ENCODE measurements at regions not wholly inside any gene's neighbourhood (a gene's known extent, or its start where the extent isn't known, plus 50 kb on each side); places are given as distances from the start of the nearest gene placed in this dataset.
A peak's percentile ranks its signal among the peaks of the same experiment; 100 is the strongest.
"Not testable (repeated sequence)": the region's sequence is repeated elsewhere in the genome, so short reads cannot be mapped to it uniquely, and the experiment has no call there.

DNA sequence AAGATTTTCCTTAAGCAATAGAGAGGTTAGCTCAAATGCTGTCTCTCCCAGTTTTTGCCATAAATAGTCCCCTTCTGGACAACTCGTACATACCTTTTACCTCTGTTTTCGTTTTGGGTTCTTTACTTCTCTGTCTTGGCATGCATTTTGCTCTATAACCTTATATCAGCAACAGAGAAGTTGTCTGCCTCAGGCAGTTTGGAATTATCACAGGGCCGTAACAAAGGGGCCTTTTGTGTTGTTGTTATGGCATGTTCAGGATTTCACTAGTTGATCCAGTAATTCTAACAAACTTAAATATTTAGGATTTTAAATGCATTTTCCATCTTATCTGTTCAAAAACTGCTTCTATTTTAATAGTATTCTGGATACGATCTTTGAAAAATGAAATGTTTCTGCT, 259.8 kb downstream of the CD109 start:
- DNase-seq (ENCODE audit: low read depth in 2 of 2), result no peak

DNA sequence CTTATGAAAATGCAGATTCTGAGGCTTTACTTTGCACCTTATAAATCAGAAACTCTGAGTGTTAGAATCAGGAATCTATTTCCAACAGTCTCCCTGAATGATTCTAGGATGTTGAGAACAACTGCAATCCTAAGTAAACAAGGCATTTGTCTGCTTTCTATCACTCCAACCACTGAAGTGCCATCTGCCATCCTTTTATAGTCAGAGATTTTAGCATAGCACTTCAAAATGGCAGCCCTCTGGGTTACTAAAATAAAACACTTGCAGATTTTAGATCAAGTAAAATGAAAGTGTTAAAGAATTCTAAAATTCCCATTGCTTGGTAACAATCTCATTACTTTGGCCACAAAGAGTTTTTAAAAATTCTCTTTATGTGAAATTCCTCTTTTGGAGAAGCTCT, 258.9 kb downstream of the CD109 start:
- DNase-seq (ENCODE audit: low read depth in 2 of 2), result no peak

DNA sequence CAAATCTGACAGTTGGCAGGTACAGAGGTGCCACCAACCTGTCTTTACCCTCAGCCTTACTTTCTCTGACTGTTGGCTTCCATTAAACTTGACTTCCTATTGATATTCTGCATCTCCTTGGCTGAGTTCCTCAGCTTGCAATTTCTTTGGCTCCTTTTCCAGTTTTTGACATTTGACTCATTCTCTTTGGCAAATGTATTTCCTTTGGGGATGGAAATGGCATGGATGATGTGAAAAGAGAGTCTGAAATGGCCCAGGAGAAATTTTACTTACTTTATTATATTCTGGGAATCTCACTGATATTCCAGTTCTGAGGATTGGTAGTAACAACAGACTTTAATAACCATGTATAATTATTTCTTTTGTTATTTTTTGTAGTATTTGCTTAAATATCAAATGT, 255.2 kb downstream of the CD109 start:
- no peak for DNase-seq (ENCODE audit: low read depth in 2 of 2)

DNA sequence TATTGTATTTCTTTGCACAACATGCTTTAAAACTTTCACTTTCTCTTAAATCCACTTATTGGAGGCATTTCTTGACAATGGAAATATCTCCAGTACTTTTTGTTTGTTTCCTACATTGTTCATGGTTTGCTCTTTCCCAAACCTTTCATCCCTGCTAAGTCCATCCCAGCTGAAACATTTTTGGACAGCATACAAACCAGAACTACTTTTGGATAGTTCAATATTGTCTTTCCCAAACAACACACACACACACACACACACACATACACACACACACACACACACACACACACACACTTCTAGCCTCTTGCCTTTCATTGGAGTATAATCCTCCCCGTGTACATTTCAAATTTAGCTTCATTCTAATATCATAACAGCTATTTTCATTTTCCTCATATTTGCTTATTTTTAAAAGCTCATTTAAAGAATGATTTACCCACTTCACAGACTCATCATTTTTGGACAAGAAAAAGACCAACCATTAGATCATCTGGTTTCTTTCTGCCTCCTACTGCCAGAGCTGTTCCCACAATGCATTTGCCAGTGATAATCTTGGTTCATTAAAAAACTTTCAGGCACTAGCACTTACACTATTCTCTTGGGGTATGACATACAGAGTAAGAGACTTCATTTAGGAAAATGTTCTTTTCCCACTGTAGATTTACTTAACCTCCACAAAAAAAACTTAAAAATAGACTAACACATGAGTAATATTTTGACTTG, 248.1 kb downstream of the CD109 start:
- DNase-seq (ENCODE audit: low read depth in 2 of 2), result no peak

DNA sequence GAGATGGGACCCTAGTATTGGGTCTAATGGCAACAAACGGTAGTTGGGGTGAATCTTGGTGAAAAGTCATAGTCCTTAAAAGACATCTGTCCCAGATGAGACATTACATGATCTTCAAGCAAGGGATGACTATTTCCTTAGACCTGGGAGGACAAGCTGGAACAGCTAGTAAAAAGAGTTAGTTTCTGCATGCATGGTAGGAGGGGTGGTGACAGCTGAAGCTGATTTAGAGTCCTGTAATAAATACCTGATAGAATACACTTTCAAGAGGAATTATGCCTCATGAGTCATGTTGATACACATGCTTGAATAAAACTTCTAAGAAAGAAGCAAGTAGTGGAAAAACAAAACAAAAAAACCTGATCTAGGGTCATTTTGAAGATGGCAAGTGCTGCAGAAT, 247.4 kb downstream of the CD109 start:
- DNase-seq (ENCODE audit: low read depth in 2 of 2), result no peak

DNA sequence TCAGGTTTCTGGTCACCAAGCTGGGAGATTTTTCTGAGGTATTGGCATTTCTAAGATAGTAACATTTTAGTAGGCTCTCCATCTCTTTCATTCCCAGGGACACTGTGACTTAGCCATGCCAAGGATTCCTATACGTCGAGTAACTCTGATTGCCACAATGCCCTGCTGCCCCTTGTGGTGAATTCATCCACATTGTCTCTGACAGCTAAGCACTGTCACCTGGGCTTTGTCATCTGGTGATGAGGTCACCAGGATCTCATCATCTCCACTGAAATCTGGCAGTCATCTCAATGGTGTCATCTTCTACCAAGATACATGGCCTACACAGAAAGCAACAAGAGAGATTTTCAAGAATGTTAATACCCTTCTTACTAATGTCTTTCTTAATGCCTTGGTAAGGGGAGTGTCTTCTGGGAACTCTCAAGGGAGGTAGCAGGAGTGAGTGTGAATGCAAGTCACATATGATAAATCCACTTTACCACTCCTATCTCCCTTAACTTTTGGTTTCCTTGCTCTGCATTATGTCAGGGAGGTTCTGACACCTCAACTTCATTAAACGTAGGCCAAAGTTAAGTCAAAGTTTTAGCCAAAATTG, 246.7 kb downstream of the CD109 start:
- DNase-seq (ENCODE audit: low read depth in 2 of 2), result no peak

DNA sequence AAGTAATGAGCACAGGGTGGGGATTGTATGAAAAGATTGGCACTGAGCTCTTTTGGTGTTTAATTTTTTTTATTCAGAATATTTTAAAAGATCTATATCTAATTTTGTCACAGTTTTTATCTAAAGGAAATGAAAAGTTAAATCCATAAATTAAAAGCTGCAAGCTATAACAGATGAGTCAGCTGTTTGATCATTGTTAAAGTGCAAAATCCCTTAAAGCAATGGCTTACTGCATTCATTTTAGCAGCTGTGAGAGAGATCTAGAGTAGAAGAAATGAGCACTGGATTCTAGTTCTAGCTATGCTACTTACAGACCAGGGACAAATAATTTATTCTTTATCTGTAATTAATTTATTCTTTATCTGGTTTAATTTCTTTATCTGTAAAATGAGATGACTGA, 245.9 kb downstream of the CD109 start:
- DNase-seq (ENCODE audit: low read depth in 2 of 2), result no peak

DNA sequence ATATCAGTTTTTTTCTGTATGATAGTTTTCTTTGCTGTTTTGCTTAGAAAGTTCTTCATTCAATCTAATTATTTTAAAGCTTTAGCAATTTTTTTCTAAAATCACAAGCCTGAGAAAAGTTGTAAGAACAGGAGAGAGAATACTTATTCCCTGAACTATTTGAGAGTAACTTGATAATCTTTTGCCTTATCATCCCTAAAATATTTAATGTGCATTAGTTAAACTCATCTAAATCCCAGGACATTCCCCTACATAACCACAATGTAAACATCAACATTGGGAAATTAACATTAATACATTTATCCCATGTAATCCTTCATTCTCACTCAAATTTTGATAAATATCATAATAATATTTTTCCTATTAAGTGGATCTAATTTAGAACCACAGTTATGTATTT, 241.8 kb downstream of the CD109 start:
- DNase-seq (ENCODE audit: low read depth in 2 of 2), result no peak

DNA sequence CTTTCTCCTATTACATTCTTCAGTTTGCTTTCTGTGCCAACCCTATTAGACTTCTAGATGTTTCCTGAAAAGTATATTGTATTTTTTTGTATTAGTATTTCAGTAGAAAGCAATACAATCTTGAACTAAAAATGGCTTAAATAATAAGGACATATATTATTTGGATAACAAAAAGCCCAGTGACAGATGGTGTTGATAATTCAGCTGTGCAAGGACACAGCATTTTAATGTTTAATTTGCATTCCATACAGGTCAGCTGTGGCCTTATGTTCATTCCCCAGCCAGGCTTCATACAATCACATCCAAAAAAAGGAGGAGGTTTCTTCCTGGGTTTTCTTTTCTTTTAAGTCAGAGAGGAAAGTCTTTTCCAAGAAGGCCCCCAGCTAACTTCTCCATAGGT, 236.9 kb downstream of the CD109 start:
- no peak for DNase-seq (ENCODE audit: low read depth in 2 of 2)

DNA sequence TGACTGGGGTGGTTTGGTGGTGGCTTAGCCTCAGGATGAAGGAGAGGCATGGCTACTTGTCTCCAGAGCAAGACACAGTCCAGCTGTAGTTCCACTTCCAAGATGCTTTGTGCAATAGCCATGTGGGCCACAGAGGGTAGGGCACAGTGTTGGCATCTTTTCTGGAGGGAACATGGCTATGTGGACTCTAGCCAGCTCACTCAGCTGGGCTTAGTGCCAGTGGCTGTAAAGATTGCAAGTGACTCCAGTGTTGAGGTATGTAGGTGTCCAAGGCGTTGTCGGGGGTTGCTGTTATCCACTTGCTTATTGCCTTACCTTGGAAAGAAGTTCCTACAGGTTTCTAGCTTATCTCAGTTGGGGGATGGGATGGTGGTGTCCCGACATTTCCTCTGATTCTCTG, 233.4 kb downstream of the CD109 start:
- DNase-seq (ENCODE audit: low read depth in 2 of 2), result no peak

DNA sequence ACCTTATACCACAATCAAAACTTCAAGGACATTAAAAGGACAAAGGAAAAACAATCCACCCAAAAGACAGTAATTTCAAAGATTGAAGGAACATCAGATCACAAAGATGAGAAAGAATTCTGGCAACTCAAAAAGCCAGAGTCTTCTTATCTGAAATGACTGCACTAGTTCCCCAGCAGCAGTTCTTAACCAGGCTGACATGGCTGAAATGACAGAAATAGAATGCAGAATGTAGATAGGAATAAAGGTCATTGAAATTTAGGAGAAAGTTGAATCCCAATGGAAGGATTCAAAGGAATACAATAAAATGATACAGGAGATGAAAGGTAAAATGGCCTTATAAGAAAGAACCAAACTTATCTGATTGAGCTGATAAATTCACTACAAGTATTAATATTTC, 231.4 kb downstream of the CD109 start:
- no peak for DNase-seq (ENCODE audit: low read depth in 2 of 2)

DNA sequence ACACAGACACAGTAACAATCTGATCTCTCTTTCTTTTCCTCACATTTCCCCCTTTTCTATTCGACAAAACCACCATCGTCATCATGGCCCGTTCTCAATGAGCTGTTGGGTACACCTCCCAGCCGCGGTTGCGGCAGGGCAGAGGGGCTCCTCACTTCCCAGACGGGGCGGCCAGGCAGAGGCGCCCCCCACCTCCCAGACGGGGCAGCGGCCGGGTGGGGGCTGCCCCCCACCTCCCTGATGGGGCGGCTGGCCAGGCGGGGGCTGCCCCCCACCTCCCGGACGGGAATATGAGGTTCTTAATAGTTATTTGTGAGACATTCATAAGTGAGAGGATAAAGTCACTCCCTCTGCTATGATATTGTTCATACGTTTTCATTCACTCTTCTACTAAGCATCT, 229.7 kb downstream of the CD109 start:
- not testable (repeated sequence) for DNase-seq (ENCODE audit: low read depth in 2 of 2)

DNA sequence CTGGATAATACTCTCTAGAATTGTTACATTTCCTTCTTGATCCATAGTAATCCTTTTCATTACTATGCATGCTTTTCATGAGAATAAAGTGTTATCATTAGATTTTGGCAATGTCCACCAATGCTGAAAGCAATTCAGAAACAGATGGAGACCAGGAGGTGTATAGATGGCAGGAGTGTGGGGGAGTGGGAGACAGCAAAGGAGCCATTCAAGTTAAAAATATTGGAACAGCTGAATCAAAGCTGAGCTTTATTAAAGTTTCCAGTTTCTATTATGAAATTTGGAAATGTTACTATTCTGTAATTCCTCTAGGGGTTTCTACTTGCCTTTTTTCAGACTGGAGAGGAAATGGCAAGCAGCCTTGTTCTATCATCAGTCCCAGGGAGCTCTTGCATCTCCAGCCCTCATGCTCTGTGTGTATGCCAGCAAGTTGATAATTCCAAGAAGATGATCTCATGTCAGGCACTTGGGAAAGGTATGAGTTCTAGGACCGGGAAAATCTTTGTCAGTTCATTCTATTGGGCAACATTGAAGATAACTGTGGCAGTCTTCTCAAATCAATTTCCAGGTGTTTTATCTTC, 228.0 kb downstream of the CD109 start:
- peak; percentile 42 to 44 for DNase-seq (ENCODE audit: low read depth in 2 of 2)

DNA sequence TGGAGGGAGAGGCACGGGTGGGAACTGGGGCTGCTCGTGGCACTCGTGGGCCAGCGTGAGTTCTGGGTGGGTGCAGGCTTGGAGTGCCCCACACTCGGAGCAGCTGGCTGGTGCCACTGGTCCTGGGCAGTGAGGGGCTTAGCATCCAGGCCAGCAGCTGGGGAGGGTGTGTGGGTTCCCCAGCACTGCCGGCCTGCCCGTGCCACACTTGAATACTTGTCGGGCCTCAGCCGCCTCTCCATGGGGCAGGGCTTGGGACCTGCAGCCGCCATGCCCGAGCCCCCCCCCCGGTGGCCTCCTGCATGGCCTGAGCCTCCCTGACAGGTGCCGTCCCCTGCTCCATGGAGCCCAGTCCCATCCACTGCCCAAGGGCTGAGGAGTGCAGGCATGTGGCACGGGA, 207.2 kb downstream of the CD109 start:
- DNase-seq (ENCODE audit: low read depth in 2 of 2), result no peak

DNA sequence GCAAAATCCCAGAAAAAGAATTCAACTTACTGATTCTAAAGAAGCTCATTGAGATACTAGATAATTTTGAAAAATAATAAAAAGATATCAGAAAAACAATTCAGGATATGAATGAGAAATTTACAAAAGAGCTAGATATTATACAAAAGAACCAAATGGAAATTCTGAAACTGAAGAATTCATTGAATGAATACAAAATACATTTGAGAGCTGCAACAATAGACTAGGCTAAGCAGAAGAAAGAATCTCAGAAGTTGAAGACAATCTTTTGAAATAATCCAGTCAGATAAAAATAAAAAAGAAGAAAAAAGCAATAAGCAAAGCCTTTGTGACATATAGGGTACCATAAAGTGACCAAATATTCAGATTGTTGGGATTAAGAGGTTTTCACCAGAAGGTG, 206.0 kb downstream of the CD109 start:
- DNase-seq (ENCODE audit: low read depth in 2 of 2), result no peak

DNA sequence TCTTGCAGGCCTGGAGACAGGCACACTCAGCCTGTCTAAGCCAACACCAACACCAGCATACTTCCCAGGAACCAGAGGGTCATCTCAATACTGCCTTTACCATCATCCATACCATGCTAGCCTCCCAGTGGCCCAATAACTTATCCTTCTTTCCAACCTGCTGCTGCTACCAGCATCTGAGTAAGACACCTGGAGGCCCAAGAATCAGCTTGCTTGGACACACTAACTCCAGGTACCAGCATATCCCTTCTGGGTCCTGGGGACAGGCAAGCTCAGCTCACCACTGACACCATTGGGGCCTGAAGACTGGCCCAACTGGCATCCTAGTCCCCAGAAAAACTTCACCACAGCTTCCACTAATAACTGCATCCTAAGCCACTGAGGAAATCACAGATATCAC, 205.3 kb downstream of the CD109 start:
- no peak for DNase-seq (ENCODE audit: low read depth in 2 of 2)

DNA sequence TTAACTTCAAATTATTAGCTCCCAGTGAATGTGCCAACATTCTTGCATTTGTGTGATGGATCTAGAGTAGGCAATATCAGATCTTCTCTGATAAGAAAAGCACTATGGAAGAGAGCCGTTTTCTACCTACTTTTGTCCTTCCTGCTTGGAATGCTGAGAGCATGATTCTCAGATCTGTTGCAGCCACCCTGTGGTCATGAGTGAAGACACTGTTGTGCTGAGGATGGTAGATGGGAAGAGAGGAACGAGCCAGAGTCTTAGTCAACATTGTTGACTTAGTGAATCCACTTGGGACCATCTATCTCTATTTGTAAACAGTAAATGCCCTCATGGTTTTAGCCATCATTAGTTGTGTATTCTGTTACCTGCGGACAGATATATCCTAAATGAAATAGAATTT, 202.6 kb downstream of the CD109 start:
- no peak for DNase-seq (ENCODE audit: low read depth in 2 of 2)

DNA sequence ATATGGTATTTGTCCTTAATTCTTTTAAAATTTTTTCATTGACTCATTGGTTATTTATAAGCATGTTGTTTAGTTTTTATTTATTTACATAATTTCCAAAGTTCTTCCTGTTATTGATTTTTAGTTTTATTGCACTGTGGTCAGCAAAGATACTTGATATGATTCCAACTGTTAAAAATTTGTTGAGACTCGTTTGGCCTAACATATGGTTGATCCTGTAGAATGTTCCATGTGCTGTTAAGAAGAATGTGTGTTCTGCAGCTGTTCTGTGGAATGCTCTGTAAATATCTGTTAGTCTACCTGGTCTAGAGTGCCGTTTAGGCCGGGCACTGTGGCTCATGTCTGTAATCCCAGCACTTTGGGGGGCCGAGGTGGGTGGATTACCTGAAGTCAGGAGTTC, 197.7 kb downstream of the CD109 start:
- DNase-seq (ENCODE audit: low read depth in 2 of 2), result no peak

DNA sequence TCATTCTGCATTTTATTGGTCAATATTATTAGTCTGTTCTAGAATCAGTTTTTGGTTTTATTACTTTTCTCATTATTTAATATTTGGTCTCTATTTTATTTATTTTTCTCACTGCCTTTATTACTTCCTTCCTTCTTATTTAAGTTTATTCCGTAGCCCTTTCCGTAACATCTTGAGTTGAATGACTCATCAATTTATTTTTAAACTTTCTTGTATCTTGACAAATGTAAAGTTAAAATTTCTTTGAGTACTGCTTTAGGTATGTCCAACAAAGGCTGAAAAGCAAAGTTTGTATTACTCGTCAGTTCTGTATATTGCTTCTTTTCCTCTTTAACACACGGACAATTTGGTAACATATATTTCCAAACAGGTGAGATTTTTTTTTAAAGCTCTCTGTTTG, 192.0 kb downstream of the CD109 start:
- DNase-seq (ENCODE audit: low read depth in 2 of 2), result no peak

DNA sequence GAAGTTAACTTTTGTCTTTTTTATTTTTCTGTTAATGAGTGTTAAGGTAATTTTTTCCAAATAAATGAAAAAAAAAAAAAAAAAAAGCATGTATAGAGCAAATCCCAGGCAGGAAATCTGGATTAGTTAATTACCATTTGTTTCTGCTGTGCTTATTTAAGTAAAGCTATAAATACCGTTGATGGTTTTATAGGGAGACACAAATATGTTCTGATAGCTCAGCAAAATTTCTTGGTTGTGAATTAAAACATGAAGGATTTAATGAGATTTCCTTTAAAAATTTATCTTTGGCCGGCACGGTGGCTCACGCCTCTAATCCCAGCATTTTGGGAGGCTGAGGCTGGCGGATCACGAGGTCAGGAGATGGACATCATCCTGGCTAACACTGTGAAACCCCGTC, 189.4 kb downstream of the CD109 start:
- no peak for DNase-seq (ENCODE audit: low read depth in 2 of 2)

DNA sequence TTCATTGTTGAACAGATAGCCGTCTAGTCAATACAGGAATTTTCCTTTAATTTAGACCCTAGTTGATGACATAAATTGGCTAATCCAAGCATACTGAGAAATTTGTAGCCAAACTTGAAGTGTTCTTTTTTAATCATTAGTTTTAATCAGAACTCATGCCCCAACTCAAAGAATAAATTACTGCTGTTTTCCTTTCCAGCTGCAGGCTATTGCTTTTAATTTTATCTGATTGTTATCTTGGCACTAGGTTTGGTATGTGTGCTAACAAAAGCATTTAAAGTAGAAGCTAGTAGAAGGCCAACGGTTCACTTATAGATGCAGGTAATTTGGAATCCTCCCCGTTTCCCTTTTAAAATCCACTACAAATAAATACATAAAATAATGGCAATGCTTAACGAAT, 188.5 kb downstream of the CD109 start:
- no peak for DNase-seq (ENCODE audit: low read depth in 2 of 2)

DNA sequence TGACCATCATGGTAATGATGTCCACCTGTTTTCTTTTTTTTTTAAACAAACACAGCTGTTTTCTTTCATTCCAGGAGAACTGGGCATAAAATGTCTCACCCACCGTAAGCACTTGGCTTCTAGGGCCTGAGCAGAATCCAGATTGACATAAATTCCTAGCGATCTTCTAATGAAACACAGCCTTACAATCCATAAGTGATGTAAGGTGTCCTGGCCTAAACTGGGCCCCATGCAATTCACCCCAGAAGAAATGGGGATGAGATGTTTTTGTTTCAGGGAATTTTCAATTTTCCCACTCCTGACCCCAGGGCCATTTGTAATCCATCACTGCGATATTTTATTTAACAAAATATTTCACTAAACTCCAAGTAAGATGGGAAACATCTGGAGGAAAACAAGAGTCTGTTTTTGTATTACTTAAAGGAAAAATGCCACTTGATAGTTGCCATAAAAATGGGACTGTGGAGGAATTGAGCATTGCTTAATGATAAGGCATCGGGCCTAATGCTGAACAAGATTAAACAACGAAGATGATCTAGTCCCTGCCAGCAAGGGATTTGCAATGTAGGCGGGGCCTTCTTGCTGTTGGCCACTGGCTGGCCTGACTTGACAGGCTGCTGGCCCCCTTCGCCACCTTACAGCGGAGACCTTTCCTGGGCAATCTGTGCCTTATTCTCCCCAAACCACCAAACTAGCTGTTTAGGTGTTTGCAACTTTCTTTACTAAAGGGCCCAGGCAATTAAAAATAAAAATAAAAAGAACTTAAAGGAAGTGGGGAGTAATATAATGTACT, 183.7 kb downstream of the CD109 start:
- no peak for DNase-seq (ENCODE audit: low read depth in 2 of 2)

DNA sequence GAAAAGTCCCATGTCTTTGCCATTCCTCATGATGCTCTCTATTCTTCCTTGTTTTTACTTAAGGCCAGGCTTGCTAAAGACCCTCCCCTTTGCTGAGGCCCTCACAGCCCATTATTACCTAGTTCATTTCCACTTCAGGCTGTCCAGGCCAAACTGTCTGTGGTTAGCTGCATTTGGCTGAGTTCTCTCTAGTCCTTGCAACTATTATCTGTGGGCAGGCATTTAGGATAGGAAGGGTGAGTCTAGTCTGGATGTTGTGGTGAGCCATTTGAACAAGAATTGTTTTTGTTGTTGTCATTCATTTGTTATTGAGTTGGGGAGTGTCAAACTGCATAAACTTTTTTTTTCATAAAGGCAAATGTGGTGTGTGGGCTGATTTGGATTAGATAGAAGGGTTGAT, 182.4 kb downstream of the CD109 start:
- no peak for DNase-seq (ENCODE audit: low read depth in 2 of 2)

All from fibroblast of skin of left biceps (primary cell).